ENCODE measurements at regions not wholly inside any gene's neighbourhood (a gene's known extent, or its start where the extent isn't known, plus 50 kb on each side); places are given as distances from the start of the nearest gene placed in this dataset.

- intact Hi-C loops (cut with DNase I), result no loop called here
- Histone ChIP-seq H3K9me3 (no peaks in the 10 kb centered on the region), H3K27ac (no peak overlapping the region), H3K36me3 (no peaks in the 10 kb centered on the region), H3K4me1 (peaks cover 10 to 13% of the 10 kb centered on the region in 2 donors), H3K4me3 (no peak overlapping the region), H3K27me3 (no peaks in the 10 kb centered on the region)
- DNase-seq (ENCODE audit: low spot score in 2 of 2), result no peak
- TF ChIP-seq CTCF (IDR thresholded peaks at IDR 0.05), result no peak
These were observed 182.7 kb upstream of the EEA1 start for GRCh38 chr12:93111773-93112172.

DNA sequence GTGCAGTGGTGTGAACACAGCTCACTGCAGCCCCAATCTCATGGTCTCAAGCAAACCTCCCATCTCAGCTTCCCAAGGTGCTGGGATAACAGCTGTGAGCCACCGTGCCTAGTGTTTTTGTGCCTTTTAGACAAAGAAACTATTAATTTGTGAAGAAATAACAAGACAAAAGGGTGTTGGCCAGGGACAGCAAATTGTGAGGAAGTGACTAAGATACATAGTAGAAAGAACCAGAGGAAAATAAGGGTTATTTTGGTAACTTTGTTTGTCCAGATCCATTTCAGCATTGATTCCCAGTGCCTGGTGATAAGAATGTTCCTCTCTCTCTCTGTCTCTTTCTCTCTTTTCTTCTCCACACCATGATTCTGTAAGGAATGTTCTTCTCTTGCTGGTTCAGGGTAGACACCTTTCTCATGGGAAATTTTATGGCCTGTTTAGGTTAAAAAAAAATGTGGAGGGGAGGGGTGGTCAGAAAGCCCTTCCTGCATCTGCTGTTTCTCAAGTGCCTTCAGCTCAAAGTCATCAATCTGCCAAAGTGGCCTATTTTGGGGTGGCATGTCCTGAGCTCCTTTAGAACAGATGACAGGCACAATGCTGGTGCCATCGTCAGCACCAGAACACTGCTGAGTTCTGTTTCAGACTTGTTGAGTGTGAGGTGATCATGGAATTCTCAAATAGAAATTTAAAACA is 184.4 kb upstream of the EEA1 start:
- H3K4me1 ChIP-seq, result peaks cover 10 to 13% of the 10 kb centered on the region in 2 donors
- no peak for DNase-seq (ENCODE audit: low spot score in 2 of 2)
- H3K27ac ChIP-seq, result peak overlapping the region; percentile 43 to 49
- no peaks in the 10 kb centered on the region for H3K27me3 ChIP-seq
- TF ChIP-seq CTCF (IDR thresholded peaks at IDR 0.05), result no peak
- H3K9me3 ChIP-seq, result no peaks in the 10 kb centered on the region
- H3K4me3 ChIP-seq, result no peak overlapping the region
- intact Hi-C loops (cut with DNase I), result no loop called here
- H3K36me3 ChIP-seq, result no peaks in the 10 kb centered on the region

DNA sequence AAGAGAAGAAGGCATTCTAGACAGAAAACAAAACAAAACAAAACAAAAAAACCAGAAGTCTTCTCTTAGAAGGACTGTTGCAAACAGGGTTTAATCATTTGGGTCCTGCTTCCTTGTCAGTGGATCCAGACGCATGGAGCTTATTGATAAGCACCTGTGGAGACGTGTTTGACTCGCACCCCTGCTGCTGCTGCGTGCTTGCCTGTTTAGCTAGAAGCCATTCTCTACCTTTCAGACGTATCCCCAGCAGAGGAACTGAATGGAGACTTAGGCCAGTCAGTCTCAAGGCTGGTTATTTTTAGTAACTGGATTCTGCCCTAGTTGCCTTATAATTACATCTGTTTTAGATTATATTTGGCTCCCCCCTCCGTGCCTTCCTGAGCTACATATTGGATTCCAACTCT is 186.1 kb upstream of the EEA1 start:
- Histone ChIP-seq H3K4me1 (peaks cover 10 to 13% of the 10 kb centered on the region in 2 donors), H3K9me3 (no peaks in the 10 kb centered on the region), H3K27me3 (no peaks in the 10 kb centered on the region), H3K36me3 (no peaks in the 10 kb centered on the region), H3K4me3 (no peak overlapping the region), H3K27ac (peak overlapping the region in 1 of 2 donors; percentile 73)
- TF ChIP-seq CTCF (IDR thresholded peaks at IDR 0.05), result no peak
- intact Hi-C loops (cut with DNase I), result no loop called here
- no peak for DNase-seq (ENCODE audit: low spot score in 2 of 2)

DNA sequence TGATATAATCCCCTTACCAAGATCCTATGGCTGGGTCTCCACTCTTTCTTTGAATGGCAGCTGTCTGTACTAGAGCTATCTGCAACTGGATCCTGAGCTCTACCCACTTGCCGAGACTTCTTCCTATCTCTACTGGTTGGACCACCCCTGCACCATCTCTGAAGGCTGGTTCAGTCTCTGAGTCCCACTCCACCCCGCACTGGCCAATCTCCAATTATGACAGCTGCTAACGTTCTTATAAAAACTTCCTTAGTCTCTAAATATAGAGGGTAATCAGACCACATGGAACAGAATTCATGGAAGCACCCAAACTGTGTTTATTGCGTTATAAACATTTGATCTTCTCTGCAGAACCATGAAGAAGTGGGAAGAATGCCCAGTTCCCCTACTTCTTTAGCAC is 186.6 kb upstream of the EEA1 start:
- H3K27ac ChIP-seq, result peak overlapping the region in 1 of 2 donors; percentile 73
- no peak overlapping the region for H3K4me3 ChIP-seq
- no peaks in the 10 kb centered on the region for H3K36me3 ChIP-seq
- H3K9me3 ChIP-seq, result no peaks in the 10 kb centered on the region
- DNase-seq (ENCODE audit: low spot score in 2 of 2), result no peak
- no peak for TF ChIP-seq CTCF (IDR thresholded peaks at IDR 0.05)
- intact Hi-C loops (cut with DNase I), result no loop called here
- H3K27me3 ChIP-seq, result no peaks in the 10 kb centered on the region
- peaks cover 10 to 13% of the 10 kb centered on the region in 2 donors for H3K4me1 ChIP-seq

DNA sequence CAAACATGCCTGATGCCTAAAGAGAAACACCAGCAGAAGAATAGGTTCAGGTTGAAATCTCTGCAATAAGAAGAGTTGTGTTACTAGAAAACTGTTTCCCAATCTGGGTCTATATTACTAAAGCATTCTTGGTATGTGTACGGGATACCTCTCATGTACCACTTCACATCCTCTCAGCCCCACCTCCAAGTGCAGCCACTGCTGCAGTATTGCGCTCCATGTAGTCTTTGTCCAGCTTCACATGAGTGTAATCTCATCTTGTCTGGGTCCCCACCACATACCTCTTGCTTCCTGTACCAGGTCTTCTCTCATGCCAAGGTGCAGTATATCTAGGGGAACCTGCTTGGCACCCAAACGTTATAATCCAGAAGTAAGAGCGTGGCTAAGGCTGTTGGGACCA is 187.5 kb upstream of the EEA1 start:
- intact Hi-C loops (cut with DNase I), result no loop called here
- no peaks in the 10 kb centered on the region for H3K27me3 ChIP-seq
- H3K4me1 ChIP-seq, result peaks cover 10 to 13% of the 10 kb centered on the region in 2 donors
- no peaks in the 10 kb centered on the region for H3K9me3 ChIP-seq
- H3K27ac ChIP-seq, result no peak overlapping the region
- no peaks in the 10 kb centered on the region for H3K36me3 ChIP-seq
- no peak overlapping the region for H3K4me3 ChIP-seq
- TF ChIP-seq CTCF (IDR thresholded peaks at IDR 0.05), result no peak
- DNase-seq (ENCODE audit: low spot score in 2 of 2), result no peak
